ENCODE measurements at regions not wholly inside any gene's neighbourhood (a gene's known extent, or its start where the extent isn't known, plus 50 kb on each side); places are given as distances from the start of the nearest gene placed in this dataset.

DNA sequence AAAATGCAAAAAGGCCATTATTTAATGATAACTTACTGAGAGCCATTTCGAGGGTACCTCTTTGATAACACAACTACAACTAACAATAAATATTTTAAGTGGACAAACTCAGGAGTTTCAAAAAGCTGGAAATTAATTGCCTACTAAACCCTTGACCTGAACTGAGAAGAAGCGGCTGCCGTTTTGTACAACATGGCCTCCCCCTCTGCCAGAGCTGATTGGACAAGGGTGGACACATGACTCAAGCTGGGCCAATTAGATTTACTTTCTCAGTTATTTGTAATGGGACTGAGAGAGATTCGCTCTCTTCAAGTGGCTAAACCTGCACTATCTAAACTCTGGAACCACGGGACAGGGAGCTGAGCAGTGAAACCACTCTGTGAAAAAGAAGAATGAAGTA lies 135.9 kb upstream of the SERPINE2 start:
- Histone ChIP-seq H3K27me3 (no peaks in the 10 kb centered on the region), H3K4me1 (no peaks in the 10 kb centered on the region), H3K4me3 (no peak overlapping the region), H3K9me3 (no peaks in the 10 kb centered on the region), H3K36me3 (no peaks in the 10 kb centered on the region), H3K27ac (no peak overlapping the region)
- 87 to 89% methylated on average over 3 to 5 of the region's 5 CpGs for WGBS, 2 donors (ENCODE audit: low coverage in 1 of 2)
- intact Hi-C loops (cut with DNase I; ENCODE audit: low total_unique reads) (no loop called here), in situ Hi-C loops (cut with MboI; ENCODE audit: low pct_ligation_motif_present in 1 of 4, low pct_unique_long_range_greater_than_20kb in 1 of 4, low sequenced_read_pairs in 3 of 4) (no loop called here)
- DNase-seq: no peak
- TF ChIP-seq EP300 (IDR thresholded peaks at IDR 0.05; ENCODE audit: low read depth) (no peak), POLR2A (IDR thresholded peaks at IDR 0.05) (no peak), POLR2AphosphoS5 (IDR thresholded peaks at IDR 0.05) (no peak)
- TF ChIP-seq, protein P1, sequence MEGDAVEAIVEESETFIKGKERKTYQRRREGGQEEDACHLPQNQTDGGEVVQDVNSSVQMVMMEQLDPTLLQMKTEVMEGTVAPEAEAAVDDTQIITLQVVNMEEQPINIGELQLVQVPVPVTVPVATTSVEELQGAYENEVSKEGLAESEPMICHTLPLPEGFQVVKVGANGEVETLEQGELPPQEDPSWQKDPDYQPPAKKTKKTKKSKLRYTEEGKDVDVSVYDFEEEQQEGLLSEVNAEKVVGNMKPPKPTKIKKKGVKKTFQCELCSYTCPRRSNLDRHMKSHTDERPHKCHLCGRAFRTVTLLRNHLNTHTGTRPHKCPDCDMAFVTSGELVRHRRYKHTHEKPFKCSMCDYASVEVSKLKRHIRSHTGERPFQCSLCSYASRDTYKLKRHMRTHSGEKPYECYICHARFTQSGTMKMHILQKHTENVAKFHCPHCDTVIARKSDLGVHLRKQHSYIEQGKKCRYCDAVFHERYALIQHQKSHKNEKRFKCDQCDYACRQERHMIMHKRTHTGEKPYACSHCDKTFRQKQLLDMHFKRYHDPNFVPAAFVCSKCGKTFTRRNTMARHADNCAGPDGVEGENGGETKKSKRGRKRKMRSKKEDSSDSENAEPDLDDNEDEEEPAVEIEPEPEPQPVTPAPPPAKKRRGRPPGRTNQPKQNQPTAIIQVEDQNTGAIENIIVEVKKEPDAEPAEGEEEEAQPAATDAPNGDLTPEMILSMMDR (IDR thresholded peaks at IDR 0.05): no peak

DNA sequence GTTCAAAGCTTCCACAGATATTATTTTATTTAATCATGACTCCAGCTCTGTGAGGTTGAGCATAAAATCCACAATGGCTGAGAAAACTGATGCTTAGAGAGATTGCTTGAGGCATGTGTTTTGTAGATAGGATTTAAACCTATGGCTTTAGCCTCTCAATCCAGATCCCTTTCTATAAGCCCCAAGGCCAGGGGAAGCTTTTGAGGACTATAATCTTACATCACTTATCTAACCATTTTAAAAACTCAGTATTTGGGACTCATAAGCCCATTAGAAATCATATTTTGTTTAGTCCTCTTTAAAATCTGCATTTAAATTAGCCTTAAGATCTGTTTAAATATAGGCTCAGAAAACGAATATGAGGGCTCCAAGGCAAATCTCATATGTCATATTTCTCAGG lies 135.4 kb upstream of the SERPINE2 start:
- DNase-seq: no peak
- Histone ChIP-seq H3K36me3 (no peaks in the 10 kb centered on the region), H3K4me1 (no peaks in the 10 kb centered on the region), H3K27ac (no peak overlapping the region), H3K9me3 (no peaks in the 10 kb centered on the region), H3K27me3 (no peaks in the 10 kb centered on the region), H3K4me3 (no peak overlapping the region)
- intact Hi-C loops (cut with DNase I; ENCODE audit: low total_unique reads) (no loop called here), in situ Hi-C loops (cut with MboI; ENCODE audit: low pct_ligation_motif_present in 1 of 4, low pct_unique_long_range_greater_than_20kb in 1 of 4, low sequenced_read_pairs in 3 of 4) (no loop called here)
- WGBS, 2 donors (ENCODE audit: low coverage in 1 of 2): 50 to 71% methylated on average over 1 of the region's 1 CpG
- no peak for TF ChIP-seq POLR2AphosphoS5 (IDR thresholded peaks at IDR 0.05)
- TF ChIP-seq, protein P1 (IDR thresholded peaks at IDR 0.05): no peak
- no peak for TF ChIP-seq POLR2A (IDR thresholded peaks at IDR 0.05)
- no peak for TF ChIP-seq EP300 (IDR thresholded peaks at IDR 0.05; ENCODE audit: low read depth)

DNA sequence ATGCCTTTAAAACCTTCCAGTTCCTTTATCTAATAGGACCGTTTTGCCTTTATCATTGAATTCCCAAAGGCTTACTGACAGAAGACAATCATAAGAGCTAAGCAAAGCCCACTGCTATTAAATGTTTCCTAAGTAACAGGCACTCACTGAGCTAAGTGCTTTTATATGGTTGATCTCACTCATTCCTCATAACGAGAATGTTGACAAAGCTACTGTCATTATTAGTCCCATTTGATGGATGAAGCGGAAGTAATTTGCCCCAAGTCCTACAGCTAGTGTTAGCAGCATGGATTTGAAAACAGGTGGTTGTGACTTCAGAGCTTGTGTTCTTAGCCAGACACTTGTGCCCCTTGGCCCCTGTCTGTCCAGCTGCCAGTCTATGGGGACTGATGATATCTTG lies 134.8 kb upstream of the SERPINE2 start:
- Histone ChIP-seq H3K4me3 (no peak overlapping the region), H3K27ac (no peak overlapping the region), H3K9me3 (no peaks in the 10 kb centered on the region), H3K4me1 (no peaks in the 10 kb centered on the region), H3K36me3 (no peaks in the 10 kb centered on the region), H3K27me3 (no peaks in the 10 kb centered on the region)
- WGBS, 2 donors (ENCODE audit: low coverage in 1 of 2): 63 to 67% methylated on average over 1 to 3 of the region's 3 CpGs
- intact Hi-C loops (cut with DNase I; ENCODE audit: low total_unique reads) (no loop called here), in situ Hi-C loops (cut with MboI; ENCODE audit: low pct_ligation_motif_present in 1 of 4, low pct_unique_long_range_greater_than_20kb in 1 of 4, low sequenced_read_pairs in 3 of 4) (no loop called here)
- no peak for TF ChIP-seq POLR2A (IDR thresholded peaks at IDR 0.05)
- TF ChIP-seq POLR2AphosphoS5 (IDR thresholded peaks at IDR 0.05): no peak
- TF ChIP-seq, protein P1 (IDR thresholded peaks at IDR 0.05): no peak
- no peak for TF ChIP-seq EP300 (IDR thresholded peaks at IDR 0.05; ENCODE audit: low read depth)
- no peak for DNase-seq

DNA sequence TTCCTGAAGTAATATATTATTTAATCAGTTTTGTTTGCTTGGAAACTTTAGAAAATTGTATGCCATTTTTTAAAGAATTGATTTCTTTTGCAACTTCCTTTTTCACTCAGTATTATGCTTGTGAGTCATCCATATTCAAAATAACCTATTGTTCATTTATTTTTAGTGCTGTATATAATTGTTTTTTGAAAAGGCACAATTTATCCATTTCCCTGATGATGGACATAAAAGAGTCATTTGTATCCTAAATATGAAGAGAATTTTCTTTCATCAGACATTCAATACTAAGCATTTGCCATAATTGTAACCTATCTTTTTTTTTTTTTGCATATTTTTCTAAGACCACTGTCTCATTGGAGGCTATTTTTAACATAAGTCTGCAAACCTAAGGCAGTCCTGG lies 134.1 kb upstream of the SERPINE2 start:
- no peak overlapping the region for H3K27ac ChIP-seq

More for the DNA sequence above, 134.1 kb upstream of the SERPINE2 start:
- no peaks in the 10 kb centered on the region for H3K36me3 ChIP-seq
- H3K27me3 ChIP-seq: no peaks in the 10 kb centered on the region
- H3K4me1 ChIP-seq: no peaks in the 10 kb centered on the region
- TF ChIP-seq POLR2A (IDR thresholded peaks at IDR 0.05): no peak
- no peak for TF ChIP-seq EP300 (IDR thresholded peaks at IDR 0.05; ENCODE audit: low read depth)
- no peak for TF ChIP-seq POLR2AphosphoS5 (IDR thresholded peaks at IDR 0.05)
- TF ChIP-seq, protein P1 (IDR thresholded peaks at IDR 0.05): no peak
- H3K4me3 ChIP-seq: no peak overlapping the region
- DNase-seq: no peak
- in situ Hi-C loops (cut with MboI; ENCODE audit: low pct_ligation_motif_present in 1 of 4, low pct_unique_long_range_greater_than_20kb in 1 of 4, low sequenced_read_pairs in 3 of 4) (no loop called here), intact Hi-C loops (cut with DNase I; ENCODE audit: low total_unique reads) (no loop called here)
- no peaks in the 10 kb centered on the region for H3K9me3 ChIP-seq

Measured in transverse colon (tissue), 4 donors.